Mesenchymal stem cell (in vitro differentiated cells and primary cell): ENCODE measurements at regions not wholly inside any gene's neighbourhood (a gene's known extent, or its start where the extent isn't known, plus 50 kb on each side); places are given as distances from the start of the nearest gene placed in this dataset.
A peak's percentile ranks its signal among the peaks of the same experiment; 100 is the strongest.

ENCODE experiments used
- DNase-seq: peaks from one replicate; pipeline ENCODE4 v3.0.0-alpha.2; 2013
- H2AFZ ChIP-seq: one replicate; pipeline ENCODE4 v1.6.1; 2013; ENCODE audit warnings: low read depth, mild to moderate bottlenecking, control low read depth, inconsistent platforms, low read length, moderate library complexity
- H2AK5ac ChIP-seq: 2 replicates; pipeline ENCODE4 v1.6.1; 2013; ENCODE audit warnings: low read length, moderate library complexity, mild to moderate bottlenecking, inconsistent platforms; ENCODE audit not compliant: severe bottlenecking
- H2BK120ac ChIP-seq: one replicate; pipeline ENCODE4 v1.6.1; 2013; ENCODE audit warnings: low read depth, mild to moderate bottlenecking, inconsistent platforms, low read length, moderate library complexity
- H2BK12ac ChIP-seq, 2 experiments: one replicate each; pipeline ENCODE4 v1.6.1; 2013; ENCODE audit warnings: inconsistent platforms in 2 of 2, low read length in 2 of 2, mild to moderate bottlenecking in 2 of 2, moderate library complexity in 2 of 2, control low read depth in 1 of 2
- H2BK15ac ChIP-seq: one replicate; pipeline ENCODE4 v1.6.1; 2013; ENCODE audit warnings: mild to moderate bottlenecking, low read depth, inconsistent platforms; ENCODE audit not compliant: poor library complexity, severe bottlenecking
- H2BK5ac ChIP-seq: 2 replicates; pipeline ENCODE4 v1.6.1; 2013; ENCODE audit warnings: low read depth, mild to moderate bottlenecking, low read length, control low read depth, inconsistent platforms; ENCODE audit not compliant: poor library complexity, severe bottlenecking
- H3K14ac ChIP-seq, 2 experiments: one replicate each; pipeline ENCODE4 v1.6.1; 2013; ENCODE audit warnings: inconsistent platforms in 2 of 2, low read length in 2 of 2, control low read depth in 1 of 2, mild to moderate bottlenecking in 1 of 2, moderate library complexity in 1 of 2
- H3K18ac ChIP-seq, 2 experiments: one replicate each; pipeline ENCODE4 v1.6.1; 2013; ENCODE audit warnings: inconsistent platforms in 2 of 2, low read length in 2 of 2, control low read depth in 1 of 2, low read depth in 1 of 2, mild to moderate bottlenecking in 1 of 2
- H3K23ac ChIP-seq, 2 experiments: one replicate each; pipeline ENCODE4 v1.6.1; 2013; ENCODE audit warnings: inconsistent platforms in 2 of 2, low read length in 2 of 2, mild to moderate bottlenecking in 2 of 2, moderate library complexity in 2 of 2, control low read depth in 1 of 2
- H3K27ac ChIP-seq: 2 replicates; pipeline ENCODE4 v1.5.1; 2013; ENCODE audit warnings: mild to moderate bottlenecking, moderate library complexity, low read length, control low read depth, inconsistent platforms; ENCODE audit not compliant: poor library complexity, severe bottlenecking
- H3K27me3 ChIP-seq, 2 experiments: 2 replicates each; pipeline versions ENCODE4 v1.6.1 to v1.7.0; 2013; ENCODE audit warnings: low read length in 2 of 2, mild to moderate bottlenecking in 2 of 2, moderate library complexity in 2 of 2, control low read depth in 1 of 2, inconsistent platforms in 1 of 2; ENCODE audit not compliant: control insufficient read depth in 1 of 2, insufficient read depth in 1 of 2
- H3K36me3 ChIP-seq, 2 experiments: 2 replicates each; pipeline versions ENCODE4 v1.6.1 to v1.7.0; 2013; ENCODE audit warnings: low read length in 2 of 2, control low read depth in 1 of 2, inconsistent platforms in 1 of 2, low read depth in 1 of 2, mild to moderate bottlenecking in 1 of 2; ENCODE audit not compliant: insufficient read depth in 2 of 2, control insufficient read depth in 1 of 2
- H3K4ac ChIP-seq, 2 experiments: one replicate each; pipeline ENCODE4 v1.6.1; 2013; ENCODE audit warnings: inconsistent platforms in 2 of 2, low read length in 2 of 2, mild to moderate bottlenecking in 2 of 2, moderate library complexity in 2 of 2, control low read depth in 1 of 2, low read depth in 1 of 2
- H3K4me1 ChIP-seq: 2 replicates; pipeline ENCODE4 v1.6.1; 2013; ENCODE audit warnings: low read depth, low read length, control low read depth; ENCODE audit not compliant: control insufficient read depth, insufficient read depth
- H3K4me2 ChIP-seq: 2 replicates; pipeline ENCODE4 v1.6.1; 2013; ENCODE audit warnings: low read length, mild to moderate bottlenecking, inconsistent platforms; ENCODE audit not compliant: poor library complexity, severe bottlenecking
- H3K4me3 ChIP-seq, 2 experiments: 2 replicates each; pipeline versions ENCODE4 v1.5.1 to v1.7.0; 2013; ENCODE audit warnings: low read length in 2 of 2, mild to moderate bottlenecking in 2 of 2, control low read depth in 1 of 2, low read depth in 1 of 2; ENCODE audit not compliant: insufficient read depth in 1 of 2
- H3K79me1 ChIP-seq: replicated peaks from 2 replicates; pipeline ENCODE4 v1.6.1; 2013; ENCODE audit warnings: mild to moderate bottlenecking, control low read depth, low read length, inconsistent platforms; ENCODE audit not compliant: poor library complexity, severe bottlenecking
- H3K9ac ChIP-seq: 2 replicates; pipeline ENCODE4 v1.7.0; 2013; ENCODE audit warnings: mild to moderate bottlenecking, low read length, moderate library complexity
- H3K9me3 ChIP-seq: 2 replicates; pipeline ENCODE4 v1.7.0; 2013; ENCODE audit warnings: mild to moderate bottlenecking, low read length; ENCODE audit not compliant: control insufficient read depth
- H4K8ac ChIP-seq: one replicate; pipeline ENCODE4 v1.6.1; 2013; ENCODE audit warnings: inconsistent platforms, mild to moderate bottlenecking, low read length, moderate library complexity
- H4K91ac ChIP-seq: one replicate; pipeline ENCODE4 v1.6.1; 2013; ENCODE audit warnings: mild to moderate bottlenecking, low read length, inconsistent platforms
- WGBS: methylation state at CpG from one replicate; pipeline ENCODE4 v1.1.7; 2013; ENCODE audit warnings: mixed read lengths; 5-methylcytosine and 5-hydroxymethylcytosine counted together

DNA sequence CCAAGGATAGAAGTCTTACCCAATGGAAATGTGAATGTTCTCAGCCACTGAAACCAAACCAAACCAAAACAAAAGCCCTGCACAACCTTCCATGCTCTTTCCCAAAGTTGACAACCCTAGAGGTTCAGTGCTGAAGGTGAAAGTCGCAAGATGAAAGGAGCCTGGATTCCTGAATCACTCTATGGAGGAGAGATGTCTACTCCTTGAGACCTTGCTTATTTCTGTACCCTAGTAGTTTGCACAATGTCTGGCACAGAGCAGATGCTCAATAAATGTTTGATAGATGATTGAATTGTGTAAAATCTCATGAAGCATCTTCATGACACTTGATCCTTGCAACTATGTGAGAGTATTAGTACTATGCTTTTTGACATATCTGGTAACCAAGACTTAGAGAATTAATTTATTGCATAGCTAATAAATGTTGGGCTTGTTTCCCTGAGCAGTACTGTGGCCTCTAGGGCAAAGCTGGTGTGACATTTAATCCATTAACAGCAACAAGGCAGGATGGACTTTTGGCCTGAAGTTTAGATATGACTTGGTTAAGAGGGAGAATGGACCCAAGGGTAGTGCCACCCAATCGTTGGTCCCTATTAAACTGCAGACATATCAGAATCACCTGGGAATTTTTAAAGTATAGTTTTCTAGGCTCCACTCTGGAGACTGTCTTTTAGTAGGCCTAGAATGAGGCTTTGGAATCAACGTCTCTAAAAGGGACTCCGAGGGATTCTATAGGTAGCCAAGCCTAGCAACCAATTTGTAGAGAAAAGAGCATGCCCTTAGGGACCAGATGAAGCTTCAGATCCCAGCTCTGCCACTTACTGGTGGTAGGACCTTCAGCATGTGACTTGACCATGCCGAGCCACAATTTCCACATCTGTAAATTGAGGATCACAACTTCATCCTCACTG, 145.9 kb downstream of the DDX1 start:
- H3K18ac ChIP-seq = no peak overlapping the region
- no peak overlapping the region for H3K9ac ChIP-seq
- H3K4me1 ChIP-seq = peaks cover 14% of the 10 kb centered on the region
- peaks cover 10% of the 10 kb centered on the region for H3K9me3 ChIP-seq
- H3K36me3 ChIP-seq = no peaks in the 10 kb centered on the region
- H3K14ac ChIP-seq = no peak overlapping the region
- H2BK5ac ChIP-seq = no peak overlapping the region
- no peak overlapping the region for H3K4ac ChIP-seq
- H3K27ac ChIP-seq = no peak overlapping the region
- H2BK12ac ChIP-seq = no peak overlapping the region
- no peak overlapping the region for H4K8ac ChIP-seq
- no peak overlapping the region for H2BK120ac ChIP-seq
- H2AFZ ChIP-seq = no peak overlapping the region
- no peak overlapping the region for H2AK5ac ChIP-seq
- no peaks in the 10 kb centered on the region for H3K79me1 ChIP-seq
- H3K27me3 ChIP-seq = peaks cover 3 to 59% of the 10 kb centered on the region in 2 experiments
- H2BK15ac ChIP-seq = no peak overlapping the region
- no peak overlapping the region for H4K91ac ChIP-seq
- 95% methylated on average over 5 of the region's 5 CpGs for WGBS
- H3K4me2 ChIP-seq = no peak overlapping the region
- DNase-seq = no peak
- no peak overlapping the region for H3K23ac ChIP-seq
- no peak overlapping the region for H3K4me3 ChIP-seq

DNA sequence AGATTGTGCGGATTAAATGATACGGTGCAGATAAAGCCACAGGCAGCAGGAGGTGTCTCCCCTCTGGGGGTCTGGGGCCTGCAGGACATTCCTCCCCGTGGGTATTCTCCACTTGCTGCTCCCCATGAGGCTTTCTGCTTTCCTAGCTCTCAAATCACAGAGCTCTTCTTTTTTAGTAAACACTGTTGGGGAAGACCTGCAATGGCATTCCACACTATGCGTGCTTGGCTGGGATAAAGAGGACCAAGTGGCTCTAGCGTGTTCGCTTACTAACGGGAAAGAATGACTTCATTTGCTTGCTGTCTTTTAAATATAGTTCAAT, 146.5 kb downstream of the DDX1 start:
- Histone ChIP-seq H3K9me3 (peaks cover 10% of the 10 kb centered on the region), H4K91ac (no peak overlapping the region), H3K4me2 (no peak overlapping the region), H2AFZ (no peak overlapping the region), H3K23ac (no peak overlapping the region), H3K27ac (no peak overlapping the region), H3K4me3 (no peak overlapping the region), H3K4ac (no peak overlapping the region), H4K8ac (no peak overlapping the region), H3K18ac (no peak overlapping the region), H2BK120ac (no peak overlapping the region), H2BK12ac (no peak overlapping the region), H2BK5ac (no peak overlapping the region), H3K27me3 (peaks cover 3 to 55% of the 10 kb centered on the region in 2 experiments), H3K4me1 (peaks cover 13% of the 10 kb centered on the region), H3K14ac (no peak overlapping the region), H3K36me3 (no peaks in the 10 kb centered on the region), H3K9ac (no peak overlapping the region), H2BK15ac (no peak overlapping the region), H3K79me1 (no peaks in the 10 kb centered on the region), H2AK5ac (no peak overlapping the region)
- DNase-seq = no peak
- 77% methylated on average over 4 of the region's 7 CpGs for WGBS

DNA sequence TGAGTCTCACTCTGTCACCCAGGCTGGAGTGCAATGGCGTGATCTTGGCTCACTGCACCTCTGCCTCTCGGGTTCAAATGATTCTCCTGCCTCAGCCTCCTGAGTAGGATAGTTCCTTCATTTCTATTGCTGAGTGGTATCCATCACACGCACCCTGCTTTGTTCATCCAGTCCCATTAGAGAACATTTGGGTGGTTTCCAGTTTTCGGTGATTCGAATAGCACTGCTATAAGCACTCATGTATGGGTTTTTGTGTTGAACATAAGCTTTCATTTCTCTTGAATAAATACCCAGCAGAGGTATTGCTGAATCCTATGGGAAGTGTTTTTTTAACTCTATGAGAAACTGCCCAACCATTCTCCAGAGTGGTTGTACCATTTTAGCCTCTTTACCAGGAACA, 147.3 kb downstream of the DDX1 start:
- Histone ChIP-seq H3K14ac (no peak overlapping the region), H2BK12ac (no peak overlapping the region), H3K23ac (no peak overlapping the region), H3K4me2 (no peak overlapping the region), H2AK5ac (no peak overlapping the region), H3K18ac (no peak overlapping the region), H3K4ac (no peak overlapping the region), H4K91ac (no peak overlapping the region), H2AFZ (no peak overlapping the region), H3K36me3 (no peaks in the 10 kb centered on the region), H2BK15ac (no peak overlapping the region), H4K8ac (no peak overlapping the region), H2BK120ac (no peak overlapping the region), H3K9me3 (peaks cover 10% of the 10 kb centered on the region), H3K4me3 (no peak overlapping the region), H3K79me1 (no peaks in the 10 kb centered on the region), H3K27ac (no peak overlapping the region), H3K9ac (no peak overlapping the region), H2BK5ac (no peak overlapping the region), H3K4me1 (peaks cover 13% of the 10 kb centered on the region), H3K27me3 (peaks cover 3 to 54% of the 10 kb centered on the region in 2 experiments)
- 95% methylated on average over 5 of the region's 5 CpGs for WGBS
- DNase-seq = no peak

DNA sequence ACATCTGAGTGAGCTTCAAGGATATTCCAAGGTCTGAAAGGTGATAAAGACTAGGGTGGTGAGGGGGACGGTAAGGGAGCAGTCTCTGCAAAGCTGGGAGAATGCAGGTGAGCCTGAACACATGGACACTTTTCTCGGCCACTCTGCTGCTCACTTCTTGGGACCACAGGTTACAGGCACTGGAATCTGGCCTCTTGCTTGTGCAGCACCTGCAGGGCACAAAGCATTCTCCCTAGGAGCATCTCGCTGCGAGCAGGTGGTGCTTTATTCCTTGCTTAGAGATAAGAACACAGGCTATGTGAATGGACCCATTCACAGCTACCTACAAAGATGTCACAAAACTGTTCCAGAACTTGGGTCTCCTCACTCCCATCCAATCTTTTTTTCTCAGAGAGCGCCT, 153.2 kb downstream of the DDX1 start:
- Histone ChIP-seq H2AFZ (no peak overlapping the region), H3K4me3 (no peak overlapping the region), H3K9me3 (no peaks in the 10 kb centered on the region), H3K4ac (no peak overlapping the region), H3K27me3 (peaks cover 0 to 52% of the 10 kb centered on the region in 2 experiments), H4K91ac (no peak overlapping the region), H2BK120ac (no peak overlapping the region), H3K79me1 (no peaks in the 10 kb centered on the region), H2BK5ac (no peak overlapping the region), H3K9ac (no peak overlapping the region), H4K8ac (no peak overlapping the region), H3K36me3 (no peaks in the 10 kb centered on the region), H3K14ac (no peak overlapping the region), H3K4me1 (peaks cover 29% of the 10 kb centered on the region), H3K4me2 (no peak overlapping the region), H3K23ac (no peak overlapping the region), H2AK5ac (peak overlapping the region; percentile 36), H2BK12ac (no peak overlapping the region), H2BK15ac (no peak overlapping the region), H3K18ac (no peak overlapping the region), H3K27ac (no peak overlapping the region)
- 88% methylated on average over 5 of the region's 5 CpGs for WGBS
- DNase-seq = no peak
